ENCODE measurements at regions not wholly inside any gene's neighbourhood (a gene's known extent, or its start where the extent isn't known, plus 50 kb on each side); places are given as distances from the start of the nearest gene placed in this dataset.

GRCh38 chr4:19756661-19757060, 495.0 kb upstream of the SLIT2 start:
- H3K36me3 Mint-ChIP-seq, result no peaks in the 10 kb centered on the region
- Histone ChIP-seq H3K4me2 (replicated peaks; ENCODE audit: extremely low read depth, low read length, poor library complexity, severe bottlenecking) (no peak overlapping the region), H2AFZ (ENCODE audit: insufficient read depth, low read depth, low read length, poor library complexity, severe bottlenecking) (no peak overlapping the region), H3K79me2 (ENCODE audit: insufficient read depth, low read length) (no peaks in the 10 kb centered on the region), H3K36me3 (replicated peaks in 1 of 2; ENCODE audit: control insufficient read depth in 1 of 2, insufficient read depth in 2 of 2, low read length in 2 of 2) (no peaks in the 10 kb centered on the region), H3K27me3 (ENCODE audit: control insufficient read depth in 2 of 2, insufficient read depth in 2 of 2, low read length in 2 of 2) (no peaks in the 10 kb centered on the region), H3K9me3 (replicated peaks in 1 of 2; ENCODE audit: control insufficient read depth in 1 of 2, insufficient read depth in 1 of 2, low read length in 2 of 2) (no peaks in the 10 kb centered on the region), H3K4me1 (ENCODE audit: control insufficient read depth in 1 of 2, insufficient read depth in 2 of 2, low read length in 2 of 2) (no peaks in the 10 kb centered on the region), H3K27ac (ENCODE audit: low read depth in 1 of 2, low read length in 2 of 2) (no peak overlapping the region), H3K9ac (ENCODE audit: insufficient read depth, low read length, poor library complexity, severe bottlenecking) (no peak overlapping the region), H4K20me1 (ENCODE audit: insufficient read depth, low read length) (no peaks in the 10 kb centered on the region), H3K4me3 (replicated peaks in 1 of 3; ENCODE audit: low read depth in 2 of 3, low read length in 3 of 3) (no peak overlapping the region)
- no peak overlapping the region for H3K4me3 Mint-ChIP-seq
- H3K27ac Mint-ChIP-seq, result no peak overlapping the region
- intact Hi-C loops (cut with micrococcal nuclease), result no loop called here
- H3K27me3 Mint-ChIP-seq (ENCODE audit: low read depth in 3 of 3), result no peaks in the 10 kb centered on the region
- 100% methylated on average over 1 of the region's 2 CpGs for WGBS (ENCODE audit: insufficient coverage)
- no peak for DNase-seq
- TF ChIP-seq CTCF (IDR thresholded peaks at IDR 0.05), result no peak
- H3K9me3 Mint-ChIP-seq, result peaks cover 0 to 5% (median 2%) of the 10 kb centered on the region in 7 donors
- H3K4me1 Mint-ChIP-seq, result no peaks in the 10 kb centered on the region

GRCh38 chr4:19752599-19752998, 499.1 kb upstream of the SLIT2 start:
- Histone ChIP-seq H3K9me3 (replicated peaks in 1 of 2; ENCODE audit: control insufficient read depth in 1 of 2, insufficient read depth in 1 of 2, low read length in 2 of 2) (no peaks in the 10 kb centered on the region), H3K79me2 (ENCODE audit: insufficient read depth, low read length) (no peaks in the 10 kb centered on the region), H3K9ac (ENCODE audit: insufficient read depth, low read length, poor library complexity, severe bottlenecking) (no peak overlapping the region), H3K4me1 (ENCODE audit: control insufficient read depth in 1 of 2, insufficient read depth in 2 of 2, low read length in 2 of 2) (no peaks in the 10 kb centered on the region), H3K27me3 (ENCODE audit: control insufficient read depth in 2 of 2, insufficient read depth in 2 of 2, low read length in 2 of 2) (no peaks in the 10 kb centered on the region), H3K4me2 (replicated peaks; ENCODE audit: extremely low read depth, low read length, poor library complexity, severe bottlenecking) (no peak overlapping the region), H4K20me1 (ENCODE audit: insufficient read depth, low read length) (no peaks in the 10 kb centered on the region), H3K4me3 (replicated peaks in 1 of 3; ENCODE audit: low read depth in 2 of 3, low read length in 3 of 3) (no peak overlapping the region), H3K36me3 (replicated peaks in 1 of 2; ENCODE audit: control insufficient read depth in 1 of 2, insufficient read depth in 2 of 2, low read length in 2 of 2) (no peaks in the 10 kb centered on the region), H3K27ac (ENCODE audit: low read depth in 1 of 2, low read length in 2 of 2) (no peak overlapping the region), H2AFZ (ENCODE audit: insufficient read depth, low read depth, low read length, poor library complexity, severe bottlenecking) (no peak overlapping the region)
- no peak for TF ChIP-seq CTCF (IDR thresholded peaks at IDR 0.05)
- intact Hi-C loops (cut with micrococcal nuclease), result no loop called here
- no peak overlapping the region for H3K27ac Mint-ChIP-seq
- no peak overlapping the region for H3K4me3 Mint-ChIP-seq
- H3K27me3 Mint-ChIP-seq (ENCODE audit: low read depth in 3 of 3), result no peaks in the 10 kb centered on the region
- H3K4me1 Mint-ChIP-seq, result no peaks in the 10 kb centered on the region
- no CpG with 5 or more reads among the region's 1 CpG for WGBS (ENCODE audit: insufficient coverage)
- DNase-seq, result no peak
- peaks cover 0 to 2% (median 0%) of the 10 kb centered on the region in 7 donors for H3K9me3 Mint-ChIP-seq
- H3K36me3 Mint-ChIP-seq, result no peaks in the 10 kb centered on the region
